RWPE1 (cell line): ENCODE measurements at regions not wholly inside any gene's neighbourhood (a gene's known extent, or its start where the extent isn't known, plus 50 kb on each side); places are given as distances from the start of the nearest gene placed in this dataset.

Source experiments
- CTCF ChIA-PET: fragments of 350-600 bp; sonication (Branson Sonifier 250); formaldehyde crosslinking; extraction: SDS; loops from one replicate; lab custom pipeline; 2021; lab: Yijun Ruan, JAX
- POLR2A ChIA-PET: fragments of 400-600 bp; formaldehyde crosslinking; extraction: SDS; loops from one replicate; lab custom pipeline; 2020; ENCODE audit warnings: antibody characterized with exemption; ENCODE audit not compliant: low non-redundant PET; lab: Yijun Ruan, JAX
- DNase-seq: peaks from one replicate; pipeline ENCODE4 v3.0.0; 2012; ENCODE audit warnings: low spot score
- H3K27ac ChIP-seq: fragments of 450-650 bp; 2 replicates; pipeline ENCODE4 v1.5.1; 2017
- CTCF ChIP-seq: fragments of 450-650 bp; conservative IDR thresholded peaks from 2 replicates; pipeline ENCODE4 v1.5.1; 2017; ENCODE audit warnings: low read depth, mild to moderate bottlenecking

- no peak overlapping the region for H3K27ac ChIP-seq
- no peak for DNase-seq
Observed at GRCh38 chr17:79414793-79415211, 196.0 kb downstream of the RBFOX3 start.

GRCh38 chr17:79414063-79414792 lies 196.6 kb downstream of the RBFOX3 start:
- TF ChIP-seq CTCF: no peak
- ChIA-PET CTCF (interaction anchor here (0.8 kb wide), 1 partner anchor 13 kb away, joined by 6 read pairs; no protein-coding TSS in a partner anchor), POLR2A (no interaction called here)
- DNase-seq: no peak
- no peak overlapping the region for H3K27ac ChIP-seq

More at GRCh38 chr17:79414793-79415211, 196.0 kb downstream of the RBFOX3 start:
- CTCF ChIA-PET: interaction anchor here (0.8 kb wide), 1 partner anchor 14 kb away, joined by 6 read pairs; no protein-coding TSS in a partner anchor
- no peak for TF ChIP-seq CTCF
- POLR2A ChIA-PET: no interaction called here

- POLR2A ChIA-PET: no interaction called here
- no peak for DNase-seq
- no peak for TF ChIP-seq CTCF
- CTCF ChIA-PET: no interaction called here
- H3K27ac ChIP-seq: no peak overlapping the region
Observed at GRCh38 chr17:79413611-79414010, 197.2 kb downstream of the RBFOX3 start.

- POLR2A ChIA-PET: no interaction called here
- TF ChIP-seq CTCF: no peak
- CTCF ChIA-PET: no interaction called here
- DNase-seq: no peak
- H3K27ac ChIP-seq: no peak overlapping the region
Observed at GRCh38 chr17:79412886-79413390, 197.9 kb downstream of the RBFOX3 start.

GRCh38 chr17:79412110-79412509 lies 198.7 kb downstream of the RBFOX3 start:
- DNase-seq: no peak
- ChIA-PET CTCF (no interaction called here), POLR2A (no interaction called here)
- TF ChIP-seq CTCF: no peak
- H3K27ac ChIP-seq: no peak overlapping the region

- no peak for TF ChIP-seq CTCF
- POLR2A ChIA-PET: no interaction called here
- CTCF ChIA-PET: interaction anchor here (0.9 kb wide), 1 partner anchor 322 kb away, joined by 4 read pairs; no protein-coding TSS in a partner anchor
- no peak overlapping the region for H3K27ac ChIP-seq
- DNase-seq: no peak
Observed at GRCh38 chr17:79411419-79411818, 199.4 kb downstream of the RBFOX3 start.
